ENCODE measurements at regions not wholly inside any gene's neighbourhood (a gene's known extent, or its start where the extent isn't known, plus 50 kb on each side); places are given as distances from the start of the nearest gene placed in this dataset.

DNA sequence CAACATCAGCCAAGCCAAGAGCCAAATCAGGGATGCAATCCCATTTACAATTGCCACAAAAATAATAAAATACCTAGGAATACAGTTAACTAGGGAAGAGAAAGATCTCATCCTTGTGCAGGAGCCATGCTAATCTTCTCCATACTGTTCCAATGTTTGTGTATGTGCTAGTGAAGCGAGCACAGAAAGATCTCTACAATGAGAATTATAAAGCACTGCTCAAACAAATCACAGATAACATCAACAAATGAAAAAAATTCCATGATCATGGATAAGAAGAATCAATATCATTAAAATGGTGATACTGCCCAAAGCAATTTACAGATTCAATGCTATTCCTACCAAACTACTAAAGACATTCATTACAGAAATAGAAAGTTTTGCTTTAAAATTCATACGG, 215.6 kb downstream of the FOXG1 start:
- TF ChIP-seq, protein P1, sequence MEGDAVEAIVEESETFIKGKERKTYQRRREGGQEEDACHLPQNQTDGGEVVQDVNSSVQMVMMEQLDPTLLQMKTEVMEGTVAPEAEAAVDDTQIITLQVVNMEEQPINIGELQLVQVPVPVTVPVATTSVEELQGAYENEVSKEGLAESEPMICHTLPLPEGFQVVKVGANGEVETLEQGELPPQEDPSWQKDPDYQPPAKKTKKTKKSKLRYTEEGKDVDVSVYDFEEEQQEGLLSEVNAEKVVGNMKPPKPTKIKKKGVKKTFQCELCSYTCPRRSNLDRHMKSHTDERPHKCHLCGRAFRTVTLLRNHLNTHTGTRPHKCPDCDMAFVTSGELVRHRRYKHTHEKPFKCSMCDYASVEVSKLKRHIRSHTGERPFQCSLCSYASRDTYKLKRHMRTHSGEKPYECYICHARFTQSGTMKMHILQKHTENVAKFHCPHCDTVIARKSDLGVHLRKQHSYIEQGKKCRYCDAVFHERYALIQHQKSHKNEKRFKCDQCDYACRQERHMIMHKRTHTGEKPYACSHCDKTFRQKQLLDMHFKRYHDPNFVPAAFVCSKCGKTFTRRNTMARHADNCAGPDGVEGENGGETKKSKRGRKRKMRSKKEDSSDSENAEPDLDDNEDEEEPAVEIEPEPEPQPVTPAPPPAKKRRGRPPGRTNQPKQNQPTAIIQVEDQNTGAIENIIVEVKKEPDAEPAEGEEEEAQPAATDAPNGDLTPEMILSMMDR (tag by site-specific recombination; IDR thresholded peaks at IDR 0.05): no peak
- TF ChIP-seq HOXA7 (CRISPR knock-in tag; IDR thresholded peaks at IDR 0.05; ENCODE audit: borderline replicate concordance) (no peak), TCF7L2 (IDR thresholded peaks at IDR 0.05; ENCODE audit: borderline replicate concordance, low read depth, low read length) (no peak), ZNF549 (tag by site-specific recombination; IDR thresholded peaks at IDR 0.05) (no peak), ZNF600 (tag by site-specific recombination; IDR thresholded peaks at IDR 0.05) (no peak)
